H1 (cell line): ENCODE measurements at regions not wholly inside any gene's neighbourhood (a gene's known extent, or its start where the extent isn't known, plus 50 kb on each side); places are given as distances from the start of the nearest gene placed in this dataset.

ENCODE experiments used
- CTCF ChIA-PET: fragments of 300-600 bp; sonication (Branson Sonifier 250); formaldehyde crosslinking; loops from one replicate; lab custom pipeline; 2021; ENCODE audit not compliant: partially characterized antibody; lab: Charles Lee
- POLR2A ChIA-PET: fragments of 300-600 bp; sonication (Branson Sonifier 250); formaldehyde crosslinking; loops from one replicate; lab custom pipeline; 2021; ENCODE audit warnings: inconsistent platforms; ENCODE audit not compliant: partially characterized antibody; lab: Charles Lee
- DNase-seq, 2 experiments: peaks; one replicate each; pipeline versions ENCODE4 v3.0.0 to v3.0.0-alpha.2; 2010 to 2022; ENCODE audit warnings: low spot score in 2 of 2, low read depth in 1 of 2, mixed read lengths in 1 of 2
- FAIRE-seq: peaks from 2 replicates; lab custom pipeline; 2011; peaks lifted over from hg19 to GRCh38; lab: Jason Lieb, UNC
- H2AFZ ChIP-seq: 2 replicates; pipeline ENCODE4 v1.8.1; 2012; ENCODE audit warnings: low read length, inconsistent platforms
- H2AK5ac ChIP-seq: 2 replicates; pipeline ENCODE4 v1.6.1; 2013; ENCODE audit warnings: low read depth, low read length
- H2BK120ac ChIP-seq: replicated peaks from 2 replicates; pipeline ENCODE3; 2013; ENCODE audit warnings: low read depth, low read length, inconsistent platforms
- H2BK12ac ChIP-seq: 2 replicates; pipeline ENCODE4 v1.6.1; 2013; ENCODE audit warnings: low read depth, low read length
- H2BK15ac ChIP-seq: 2 replicates; pipeline ENCODE4 v1.6.1; 2013; ENCODE audit warnings: low read length
- H2BK20ac ChIP-seq: 2 replicates; pipeline ENCODE4 v1.6.1; 2013; ENCODE audit warnings: low read length
- H2BK5ac ChIP-seq: 2 replicates; pipeline ENCODE4 v1.6.1; 2013; ENCODE audit warnings: low read depth, low read length
- H3K14ac ChIP-seq: 2 replicates; pipeline ENCODE4 v1.6.1; 2013; ENCODE audit warnings: inconsistent platforms; ENCODE audit not compliant: insufficient read length
- H3K18ac ChIP-seq: 2 replicates; pipeline ENCODE4 v1.6.1; 2013; ENCODE audit warnings: low read length; ENCODE audit errors: extremely low read depth
- H3K23ac ChIP-seq: 2 replicates; pipeline ENCODE4 v1.6.1; 2013; ENCODE audit warnings: inconsistent platforms; ENCODE audit not compliant: insufficient read length
- H3K23me2 ChIP-seq: 2 replicates; pipeline ENCODE4 v1.6.1; 2013; ENCODE audit warnings: low read depth, low read length
- H3K27ac ChIP-seq: 2 replicates; pipeline ENCODE4 v1.6.1; 2011; ENCODE audit warnings: low read depth, low read length, inconsistent platforms
- H3K27me3 ChIP-seq, 4 experiments: replicated peaks in 1 of 4; 1 replicate in 1 of 4; 2 replicates in 3 of 4; pipeline versions ENCODE4 v1.6.1 to v1.8.1; 2011 to 2013; ENCODE audit warnings: low read length in 3 of 4, mild to moderate bottlenecking in 3 of 4, inconsistent platforms in 2 of 4, mixed read lengths in 2 of 4, moderate library complexity in 1 of 4; ENCODE audit not compliant: control insufficient read depth in 3 of 4, insufficient read depth in 3 of 4; ENCODE audit errors: extremely low read depth in 1 of 4
- H3K36me3 ChIP-seq, 4 experiments: 2 replicates each; pipeline versions ENCODE4 v1.6.1 to v1.8.1; 2011 to 2013; ENCODE audit warnings: mild to moderate bottlenecking in 4 of 4, low read length in 3 of 4, moderate library complexity in 2 of 4, control low read depth in 1 of 4, inconsistent platforms in 1 of 4; ENCODE audit not compliant: insufficient read depth in 4 of 4, control insufficient read depth in 2 of 4
- H3K4ac ChIP-seq: replicated peaks from 2 replicates; pipeline ENCODE3; 2013; ENCODE audit warnings: low read length, low read depth, mixed read lengths, inconsistent platforms; ENCODE audit not compliant: insufficient read length
- H3K4me1 ChIP-seq, 4 experiments: replicated peaks in 1 of 4; 1 replicate in 1 of 4; 2 replicates in 3 of 4; pipeline versions ENCODE4 v1.6.1 to v1.8.1; 2011 to 2013; ENCODE audit warnings: low read length in 3 of 4, inconsistent platforms in 2 of 4, mixed read lengths in 1 of 4; ENCODE audit not compliant: insufficient read depth in 4 of 4, control insufficient read depth in 3 of 4
- H3K4me2 ChIP-seq, 2 experiments: 2 replicates each; pipeline versions ENCODE4 v1.6.1 to v1.8.1; 2011 to 2013; ENCODE audit warnings: low read depth in 2 of 2, low read length in 2 of 2, control low read depth in 1 of 2, inconsistent platforms in 1 of 2, mild to moderate bottlenecking in 1 of 2; ENCODE audit not compliant: insufficient read depth in 1 of 2
- H3K4me3 ChIP-seq, 4 experiments: fragments of 200-600, 300-600 bp in 1 of 4; sonication (generic), shearing (Covaris generic), sonication (Bioruptor Twin) in 1 of 4; 2 replicates each; pipeline versions ENCODE4 v1.5.1 to v1.8.1; 2011 to 2016; ENCODE audit warnings: low read length in 4 of 4, low read depth in 3 of 4, control low read depth in 2 of 4, inconsistent platforms in 2 of 4, mild to moderate bottlenecking in 2 of 4, mixed read lengths in 1 of 4, moderate library complexity in 1 of 4; ENCODE audit not compliant: insufficient read depth in 2 of 4; ENCODE audit errors: extremely low read depth in 1 of 4
- H3K56ac ChIP-seq: replicated peaks from 2 replicates; pipeline ENCODE3; 2013; ENCODE audit warnings: low read depth, mild to moderate bottlenecking, mixed read lengths, low read length, inconsistent platforms; ENCODE audit not compliant: insufficient read length
- H3K79me1 ChIP-seq: 2 replicates; pipeline ENCODE4 v1.6.1; 2013; ENCODE audit warnings: low read depth, low read length, control low read depth
- H3K79me2 ChIP-seq, 2 experiments: 2 replicates each; pipeline versions ENCODE4 v1.6.1 to v1.8.1; 2012 to 2013; ENCODE audit warnings: low read length in 2 of 2, mild to moderate bottlenecking in 2 of 2, inconsistent platforms in 1 of 2; ENCODE audit not compliant: insufficient read depth in 2 of 2, control insufficient read depth in 1 of 2
- H3K9ac ChIP-seq, 4 experiments: replicated peaks in 1 of 4; 1 replicate in 1 of 4; 2 replicates in 3 of 4; pipeline versions ENCODE4 v1.6.1 to v1.8.1; 2011 to 2013; ENCODE audit warnings: low read depth in 3 of 4, low read length in 3 of 4, control low read depth in 2 of 4, mild to moderate bottlenecking in 2 of 4, moderate library complexity in 2 of 4, inconsistent platforms in 1 of 4; ENCODE audit errors: extremely low read depth in 1 of 4
- H3K9me3 ChIP-seq, 2 experiments: 2 replicates each; pipeline versions ENCODE4 v1.6.1 to v1.8.1; 2012 to 2013; ENCODE audit warnings: mild to moderate bottlenecking in 2 of 2, moderate library complexity in 2 of 2, control low read depth in 1 of 2, inconsistent platforms in 1 of 2, low read depth in 1 of 2, low read length in 1 of 2, mixed read lengths in 1 of 2; ENCODE audit not compliant: insufficient read depth in 2 of 2
- H4K20me1 ChIP-seq, 2 experiments: replicated peaks in 1 of 2; 2 replicates each; pipeline versions ENCODE3 to v1.8.1; 2011 to 2013; ENCODE audit warnings: inconsistent platforms in 2 of 2, low read length in 2 of 2, mild to moderate bottlenecking in 1 of 2; ENCODE audit not compliant: insufficient read depth in 2 of 2, control insufficient read depth in 1 of 2
- H4K5ac ChIP-seq: 2 replicates; pipeline ENCODE4 v1.6.1; 2013; ENCODE audit warnings: low read length, low read depth, mixed read lengths, inconsistent platforms; ENCODE audit not compliant: insufficient read length
- H4K8ac ChIP-seq: 2 replicates; pipeline ENCODE4 v1.8.0; 2013; ENCODE audit warnings: mild to moderate bottlenecking, moderate library complexity, low read length, inconsistent platforms; ENCODE audit not compliant: insufficient read depth; ENCODE audit errors: extremely low read depth
- H4K91ac ChIP-seq: replicated peaks from 2 replicates; pipeline ENCODE3; 2013; ENCODE audit warnings: low read length, mixed read lengths, inconsistent platforms; ENCODE audit not compliant: insufficient read length
- CHD2 ChIP-seq: IDR thresholded peaks from 2 replicates; pipeline ENCODE4 v1.6.1; 2012; ENCODE audit warnings: low read length, improper control_type of control experiment
- EP300 ChIP-seq, 2 experiments: IDR thresholded peaks; 1 replicate in 1 of 2; 2 replicates in 1 of 2; pipeline ENCODE4 v1.6.1; 2011 to 2012; ENCODE audit warnings: low read depth in 2 of 2, low read length in 2 of 2, mild to moderate bottlenecking in 2 of 2, borderline replicate concordance in 1 of 2, inconsistent platforms in 1 of 2, moderate library complexity in 1 of 2
- PHF8 ChIP-seq: fragments of 200-600 bp; sonication (generic); conservative IDR thresholded peaks from 2 replicates; pipeline ENCODE4 v1.7.1; 2012; ENCODE audit warnings: low read depth, mild to moderate bottlenecking, inconsistent platforms, low read length, moderate library complexity
- POLR2A ChIP-seq, 2 experiments: IDR thresholded peaks; 1 replicate in 1 of 2; 2 replicates in 1 of 2; pipeline ENCODE4 v1.6.1; 2011; ENCODE audit warnings: low read depth in 2 of 2, low read length in 2 of 2, mild to moderate bottlenecking in 2 of 2; ENCODE audit errors: control extremely low read depth in 1 of 2
- RAD21 ChIP-seq, 2 experiments: IDR thresholded peaks in 1 of 2; conservative IDR thresholded peaks in 1 of 2; 2 replicates each; pipeline ENCODE4 v1.6.1; 2011; ENCODE audit warnings: low read depth in 2 of 2, low read length in 2 of 2, improper control_type of control experiment in 1 of 2, inconsistent platforms in 1 of 2, mild to moderate bottlenecking in 1 of 2, moderate library complexity in 1 of 2
- RBBP5 ChIP-seq: IDR thresholded peaks from 2 replicates; pipeline ENCODE4 v1.7.1; 2012; ENCODE audit warnings: low read depth, mild to moderate bottlenecking, inconsistent platforms, low read length, moderate library complexity, borderline replicate concordance
- RFX5 ChIP-seq: IDR thresholded peaks from 2 replicates; pipeline ENCODE4 v1.6.1; 2011; ENCODE audit warnings: low read depth, low read length, improper control_type of control experiment, borderline replicate concordance
- SUZ12 ChIP-seq: fragments of 200-600 bp; sonication (generic); IDR thresholded peaks from 2 replicates; pipeline ENCODE4 v1.6.1; 2012; ENCODE audit warnings: mild to moderate bottlenecking, inconsistent platforms, low read length, moderate library complexity, mixed read lengths
- TEAD4 ChIP-seq: IDR thresholded peaks from 2 replicates; pipeline ENCODE4 v1.6.1; 2012; ENCODE audit warnings: low read depth, low read length, inconsistent platforms, mixed read lengths
- WGBS, 2 experiments: shearing (Covaris generic) in 1 of 2; methylation state at CpG; one replicate each; pipeline versions ENCODE4 v1.1.6 to v1.1.7; 2013 to 2015; ENCODE audit warnings: low lambda C conversion rate in 2 of 2, mixed read lengths in 2 of 2, inconsistent platforms in 1 of 2, low coverage in 1 of 2, missing lambda C conversion rate in 1 of 2; ENCODE audit not compliant: insufficient replicate concordance in 2 of 2, insufficient coverage in 1 of 2, insufficient read length in 1 of 2; ENCODE audit errors: extremely low coverage in 1 of 2, missing lambda C conversion rate in 1 of 2; 5-methylcytosine and 5-hydroxymethylcytosine counted together

DNA sequence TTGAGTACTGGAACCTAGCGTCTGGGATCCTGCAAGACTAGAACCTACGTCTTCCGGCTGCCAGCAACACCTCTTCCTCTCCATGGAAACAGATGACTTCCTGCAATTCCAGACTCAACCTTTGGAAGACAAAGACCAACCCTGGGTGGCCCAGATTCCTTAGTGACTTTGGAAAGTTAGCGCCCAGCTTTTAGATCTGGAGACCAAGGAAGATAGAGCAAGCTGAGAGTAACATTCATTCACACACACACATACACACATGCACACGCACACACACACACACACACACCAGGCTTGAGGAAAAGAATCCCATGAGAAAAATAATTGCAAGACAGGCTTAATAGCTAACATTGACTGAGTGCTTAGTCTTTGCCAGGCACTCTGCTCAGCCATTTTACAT, 788.9 kb downstream of the UQCRFS1 start:
- no peaks in the 10 kb centered on the region for H3K36me3 ChIP-seq
- H3K18ac ChIP-seq = peak overlapping the region; percentile 73; the same call in 1 of the 2 replicates
- no peak overlapping the region for H2BK15ac ChIP-seq
- ChIA-PET CTCF (interaction anchor here (1.0 to 2.3 kb wide), 2 partner anchors 15 to 313 kb away, joined by 3 to 11 read pairs; no protein-coding TSS in a partner anchor), POLR2A (interaction anchor here (0.7 to 1.7 kb wide), 4 partner anchors 20 to 436 kb away, joined by 3 to 5 read pairs (median 4); no protein-coding TSS in a partner anchor)
- H3K23me2 ChIP-seq = peaks cover 3% of the 10 kb centered on the region; the same call in 1 of the 2 replicates
- H3K14ac ChIP-seq = no peak overlapping the region
- H2BK20ac ChIP-seq = peak overlapping the region; percentile 98
- FAIRE-seq (peak; percentile 93), DNase-seq (peak in 1 of 2 experiments; percentile 54)
- H3K9ac ChIP-seq = no peak overlapping the region; a peak in 1 of 7 replicates
- no peaks in the 10 kb centered on the region for H4K20me1 ChIP-seq
- H2BK12ac ChIP-seq = peak overlapping the region; percentile 99
- H3K23ac ChIP-seq = no peak overlapping the region
- no peak overlapping the region for H2AFZ ChIP-seq
- WGBS, 2 experiments = 51% methylated on average over 5 of the region's 5 CpGs; no CpG with 5 or more reads in 1 of the 2 experiments
- H3K27me3 ChIP-seq = no peaks in the 10 kb centered on the region
- no peak overlapping the region for H4K8ac ChIP-seq
- H3K79me1 ChIP-seq = no peaks in the 10 kb centered on the region
- no peaks in the 10 kb centered on the region for H3K9me3 ChIP-seq
- H3K56ac ChIP-seq = no peak overlapping the region
- peaks cover 9 to 25% (median 18%) of the 10 kb centered on the region in 4 experiments for H3K4me1 ChIP-seq
- H3K79me2 ChIP-seq = no peaks in the 10 kb centered on the region
- peak overlapping the region; percentile 98 for H2BK5ac ChIP-seq
- no peak overlapping the region for H2BK120ac ChIP-seq
- H4K91ac ChIP-seq = peak overlapping the region; percentile 45
- H3K4ac ChIP-seq = no peak overlapping the region
- H3K27ac ChIP-seq = peak overlapping the region; percentile 66; the same call in 1 of the 2 replicates
- peak overlapping the region; percentile 36 to 37; a peak in 3 of 4 replicates for H3K4me2 ChIP-seq
- no peak overlapping the region for H3K4me3 ChIP-seq
- TF ChIP-seq SUZ12 (no peak), RBBP5 (peak; percentile 29; the same call in 1 of the 2 replicates), EP300 (IDR thresholded peaks at IDR 0.05; ENCODE audit: borderline replicate concordance in 1 of 2, low read depth in 2 of 2, low read length in 2 of 2) (peak in 1 of 2 experiments; percentile 83; a peak in 2 of 3 replicates), TEAD4 (peak; percentile 84; the same call in 1 of the 2 replicates), PHF8 (no peak), CHD2 (no peak), RFX5 (peak; percentile 53; the same call in 1 of the 2 replicates), RAD21 (IDR thresholded peaks at IDR 0.05 in 1 of 2, conservative IDR thresholded peaks at IDR 0.05 in 1 of 2; ENCODE audit: low read depth in 2 of 2, low read length in 2 of 2) (no peak), POLR2A (IDR thresholded peaks at IDR 0.05; ENCODE audit: control extremely low read depth in 1 of 2, low read depth in 2 of 2, low read length in 2 of 2) (0 out of 3 replicates have a peak, but pooled peaks of 1 of the 2 experiments have one; percentile 26)
- H2AK5ac ChIP-seq = peak overlapping the region; percentile 91; the same call in 1 of the 2 replicates
- H4K5ac ChIP-seq = no peak overlapping the region
